Activated naive CD4-positive, alpha-beta T cell treated with anti-CD3 and anti-CD28 coated beads for 36 hours (primary cell): ENCODE measurements at regions not wholly inside any gene's neighbourhood (a gene's known extent, or its start where the extent isn't known, plus 50 kb on each side); places are given as distances from the start of the nearest gene placed in this dataset.

Source experiments
- CTCF ChIA-PET: fragments of 350-600 bp; sonication (Branson Sonifier 250); formaldehyde crosslinking; loops from one replicate; lab custom pipeline; 2021; ENCODE audit warnings: antibody characterized with exemption; lab: Charles Lee
- DNase-seq: peaks from one replicate; pipeline ENCODE4 v3.0.0-alpha.2; 2020
- H3K27ac Mint-ChIP-seq: one replicate; pipeline ENCODE4 v1.8.0; 2021; ENCODE audit warnings: mild to moderate bottlenecking, mixed read lengths
- H3K27me3 Mint-ChIP-seq: one replicate; pipeline ENCODE4 v1.8.0; 2021; ENCODE audit warnings: low read depth, mixed read lengths
- H3K36me3 Mint-ChIP-seq: one replicate; pipeline ENCODE4 v1.8.0; 2021; ENCODE audit warnings: low read depth, mixed read lengths
- H3K4me1 Mint-ChIP-seq: one replicate; pipeline ENCODE4 v1.8.0; 2021; ENCODE audit warnings: low read depth, mixed read lengths
- H3K4me3 Mint-ChIP-seq: one replicate; pipeline ENCODE4 v1.8.0; 2021; ENCODE audit warnings: mild to moderate bottlenecking, moderate library complexity, mixed read lengths
- H3K9me3 Mint-ChIP-seq: one replicate; pipeline ENCODE4 v1.8.0; 2021; ENCODE audit warnings: mixed read lengths
- intact Hi-C: fragments of 100-400 bp; cut with micrococcal nuclease; formaldehyde crosslinking; loops from one replicate; pipeline ENCODE4 v1.15.1; 2023

DNA sequence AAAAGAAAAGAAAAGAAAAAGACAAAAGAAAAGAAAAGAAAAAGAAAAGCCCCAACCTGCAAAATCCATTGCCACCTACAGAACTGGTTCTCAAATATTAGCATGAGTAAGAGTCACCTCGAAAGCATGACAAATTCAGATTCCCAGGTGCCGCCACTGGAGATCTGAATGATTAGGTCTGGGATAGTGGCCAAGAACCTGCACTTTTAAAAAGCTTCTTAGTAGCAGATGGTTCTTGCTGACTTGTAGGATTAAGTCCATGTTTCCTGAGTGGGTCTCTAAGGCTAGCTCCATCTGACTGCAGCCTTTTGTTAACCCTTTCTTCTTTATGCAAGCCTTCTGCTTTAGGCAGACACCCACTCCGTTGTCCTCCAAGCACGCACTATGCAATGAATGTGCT is 178.5 kb upstream of the CDH18 start:
- intact Hi-C loops = no loop called here
- Mint-ChIP-seq H3K4me3 (no peak overlapping the region), H3K27ac (no peak overlapping the region)

DNA sequence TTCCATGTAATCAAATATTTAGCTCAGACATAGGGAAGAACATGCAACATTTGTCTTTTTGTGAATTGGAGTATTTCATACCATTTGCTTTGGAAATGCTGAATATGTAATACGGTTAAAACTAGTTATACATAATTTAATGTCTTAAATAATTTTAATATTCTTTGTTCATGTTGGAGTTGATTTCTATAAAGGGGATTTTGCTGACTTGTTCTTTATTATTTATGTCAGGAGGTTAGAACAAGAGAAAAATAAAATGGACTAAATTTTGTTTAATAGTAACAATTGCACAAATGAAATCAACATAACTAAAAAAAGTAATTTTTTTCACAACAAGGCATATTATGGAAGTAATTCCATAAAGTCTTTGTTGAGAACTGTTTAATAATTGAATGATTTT is 170.0 kb upstream of the CDH18 start:
- no peak for DNase-seq
- Mint-ChIP-seq H3K36me3 (no peaks in the 10 kb centered on the region), H3K9me3 (peaks cover 16% of the 10 kb centered on the region), H3K27ac (no peak overlapping the region), H3K4me1 (no peaks in the 10 kb centered on the region), H3K4me3 (no peak overlapping the region), H3K27me3 (no peaks in the 10 kb centered on the region)
- CTCF ChIA-PET = no interaction called here
- intact Hi-C loops = no loop called here

More for the DNA sequence above, 178.5 kb upstream of the CDH18 start:
- CTCF ChIA-PET = no interaction called here
- H3K4me1 Mint-ChIP-seq = no peaks in the 10 kb centered on the region
- no peaks in the 10 kb centered on the region for H3K36me3 Mint-ChIP-seq
- H3K27me3 Mint-ChIP-seq = no peaks in the 10 kb centered on the region
- DNase-seq = no peak
- peaks cover 6% of the 10 kb centered on the region for H3K9me3 Mint-ChIP-seq

DNA sequence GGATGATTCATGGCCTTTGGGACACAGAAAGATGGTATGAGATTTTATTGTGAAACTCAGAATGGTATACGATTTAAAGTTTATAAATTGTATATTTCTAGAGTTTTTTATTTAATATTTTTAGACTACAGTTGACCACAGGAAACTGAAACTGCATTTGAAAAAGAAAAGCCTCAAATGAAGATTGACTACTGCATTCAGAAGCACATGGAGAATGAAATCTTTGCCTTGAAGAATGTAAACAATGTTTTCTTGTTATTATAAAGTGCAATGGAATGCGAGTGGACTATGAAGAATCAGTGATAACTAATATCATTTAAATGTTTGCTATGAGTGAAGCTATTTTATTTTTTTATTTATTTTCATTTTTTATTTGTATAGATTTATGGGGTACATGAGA is 169.1 kb upstream of the CDH18 start:
- CTCF ChIA-PET = no interaction called here
- DNase-seq = no peak
- H3K27ac Mint-ChIP-seq = no peak overlapping the region
- H3K4me3 Mint-ChIP-seq = no peak overlapping the region
- no peaks in the 10 kb centered on the region for H3K4me1 Mint-ChIP-seq
- no peaks in the 10 kb centered on the region for H3K27me3 Mint-ChIP-seq
- intact Hi-C loops = no loop called here
- H3K36me3 Mint-ChIP-seq = no peaks in the 10 kb centered on the region
- peaks cover 16% of the 10 kb centered on the region for H3K9me3 Mint-ChIP-seq

DNA sequence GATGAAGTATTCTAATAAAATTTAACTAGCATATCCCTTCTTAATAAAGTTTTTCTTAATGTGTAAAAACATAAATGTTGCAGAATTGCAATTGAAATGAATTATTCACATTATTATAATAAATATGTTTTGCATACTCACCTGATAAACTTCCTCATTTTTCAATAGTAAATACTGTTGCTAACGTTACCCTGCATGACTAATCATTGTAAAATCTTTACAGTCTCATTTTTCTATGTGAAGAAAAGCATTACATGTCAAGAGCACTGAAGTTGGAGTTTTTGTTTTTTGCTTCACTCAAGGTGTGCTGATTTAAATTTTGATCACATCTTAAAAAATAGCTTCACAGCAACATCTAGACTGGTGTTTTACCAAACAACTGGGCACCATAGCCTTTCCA is 157.2 kb upstream of the CDH18 start:
- CTCF ChIA-PET = no interaction called here

DNA sequence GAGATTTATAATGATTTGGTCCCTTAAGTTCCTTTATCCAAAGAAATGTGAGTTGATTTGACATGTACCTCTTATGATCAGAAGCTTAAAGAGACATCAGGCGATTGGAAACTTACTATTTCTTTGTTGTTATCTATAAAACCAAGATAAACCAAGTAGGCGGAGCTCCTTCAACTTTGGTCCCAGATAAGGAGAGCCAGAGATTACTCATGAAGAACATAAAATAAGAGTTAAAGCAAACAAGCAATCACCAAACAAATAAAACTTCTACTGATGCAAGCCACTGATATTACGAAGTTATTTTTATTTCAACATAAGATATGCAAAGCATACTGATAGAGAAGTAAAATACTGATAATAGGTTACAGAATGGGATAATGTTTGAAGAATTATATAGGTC is 141.5 kb upstream of the CDH18 start:
- DNase-seq = no peak
- intact Hi-C loops = no loop called here
- CTCF ChIA-PET = no interaction called here
- no peaks in the 10 kb centered on the region for H3K4me1 Mint-ChIP-seq
- no peaks in the 10 kb centered on the region for H3K27me3 Mint-ChIP-seq
- H3K9me3 Mint-ChIP-seq = peaks cover 5% of the 10 kb centered on the region
- H3K36me3 Mint-ChIP-seq = no peaks in the 10 kb centered on the region
- no peak overlapping the region for H3K27ac Mint-ChIP-seq
- H3K4me3 Mint-ChIP-seq = no peak overlapping the region

More for the DNA sequence above, 157.2 kb upstream of the CDH18 start:
- no peak for DNase-seq
- Mint-ChIP-seq H3K36me3 (no peaks in the 10 kb centered on the region), H3K4me1 (no peaks in the 10 kb centered on the region), H3K27me3 (no peaks in the 10 kb centered on the region), H3K27ac (no peak overlapping the region), H3K9me3 (peaks cover 20% of the 10 kb centered on the region), H3K4me3 (no peak overlapping the region)
- intact Hi-C loops = no loop called here

DNA sequence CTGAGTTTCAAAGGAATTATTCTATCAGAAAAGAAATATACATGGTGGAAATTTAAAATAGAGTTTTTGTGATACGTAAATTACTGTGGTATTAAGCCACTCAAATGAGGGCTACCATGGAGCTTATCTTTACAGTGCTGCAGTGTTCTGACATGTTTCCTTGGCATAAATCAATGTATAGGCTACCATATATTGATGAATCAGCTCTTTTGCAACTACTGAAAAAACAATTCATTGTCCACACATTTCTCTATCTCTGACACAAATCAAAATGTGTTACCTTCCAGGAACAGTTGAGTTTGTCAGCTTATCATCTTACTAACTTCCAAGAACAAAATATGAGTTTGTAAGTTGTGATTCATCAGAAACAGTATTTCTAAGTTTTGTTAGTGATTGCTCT is 140.3 kb upstream of the CDH18 start:
- Mint-ChIP-seq H3K9me3 (peaks cover 5% of the 10 kb centered on the region), H3K36me3 (no peaks in the 10 kb centered on the region), H3K27me3 (no peaks in the 10 kb centered on the region), H3K4me3 (no peak overlapping the region), H3K4me1 (no peaks in the 10 kb centered on the region), H3K27ac (no peak overlapping the region)
- intact Hi-C loops = no loop called here
- DNase-seq = no peak
- CTCF ChIA-PET = no interaction called here

DNA sequence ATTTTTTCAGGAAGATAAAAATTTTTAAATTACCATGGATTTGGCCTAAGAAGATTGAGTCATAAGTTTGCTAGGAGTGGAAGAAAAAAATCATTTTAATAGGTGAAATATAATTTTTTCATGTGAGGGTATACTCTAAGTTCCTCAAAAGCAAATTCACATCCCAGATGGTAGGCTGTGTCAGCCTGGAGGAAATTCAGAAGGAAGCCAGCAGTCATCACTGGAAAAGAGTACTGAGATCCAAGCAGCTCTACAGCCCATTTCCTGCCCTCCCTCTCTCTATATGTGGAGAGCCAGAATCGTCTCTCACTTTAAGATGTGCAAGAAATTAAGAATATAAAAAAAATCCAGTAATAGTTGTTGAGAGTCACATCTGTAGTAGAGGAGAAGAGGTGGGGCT is 126.5 kb upstream of the CDH18 start:
- DNase-seq = no peak
- intact Hi-C loops = no loop called here
- Mint-ChIP-seq H3K4me1 (no peaks in the 10 kb centered on the region), H3K36me3 (no peaks in the 10 kb centered on the region), H3K4me3 (no peak overlapping the region), H3K9me3 (peaks cover 3% of the 10 kb centered on the region), H3K27me3 (no peaks in the 10 kb centered on the region), H3K27ac (no peak overlapping the region)
- CTCF ChIA-PET = no interaction called here

DNA sequence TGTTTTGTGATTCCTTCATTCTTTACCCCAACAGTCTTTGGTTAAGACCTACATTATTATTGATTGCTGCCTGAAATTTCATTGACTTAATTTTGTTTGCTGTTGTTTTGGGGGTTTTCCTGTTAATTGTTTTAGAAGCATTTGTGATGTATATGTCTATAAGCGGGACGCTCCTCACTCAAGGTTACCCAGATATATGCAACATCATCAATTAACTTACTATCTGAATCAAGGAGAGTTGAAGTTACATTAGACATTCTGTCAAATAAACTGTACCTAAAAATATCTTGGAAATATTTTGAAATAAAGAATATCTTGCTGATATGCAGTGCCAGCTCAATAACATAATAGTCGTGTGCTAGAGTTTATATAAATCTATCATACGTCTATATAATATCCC is 125.9 kb upstream of the CDH18 start:
- Mint-ChIP-seq H3K36me3 (no peaks in the 10 kb centered on the region), H3K4me1 (no peaks in the 10 kb centered on the region), H3K9me3 (peaks cover 3% of the 10 kb centered on the region), H3K4me3 (no peak overlapping the region), H3K27me3 (no peaks in the 10 kb centered on the region), H3K27ac (no peak overlapping the region)
- DNase-seq = no peak
- CTCF ChIA-PET = interaction anchor here (0.7 kb wide), 1 partner anchor 158 kb away, joined by 3 read pairs; no protein-coding TSS in a partner anchor
- intact Hi-C loops = no loop called here

DNA sequence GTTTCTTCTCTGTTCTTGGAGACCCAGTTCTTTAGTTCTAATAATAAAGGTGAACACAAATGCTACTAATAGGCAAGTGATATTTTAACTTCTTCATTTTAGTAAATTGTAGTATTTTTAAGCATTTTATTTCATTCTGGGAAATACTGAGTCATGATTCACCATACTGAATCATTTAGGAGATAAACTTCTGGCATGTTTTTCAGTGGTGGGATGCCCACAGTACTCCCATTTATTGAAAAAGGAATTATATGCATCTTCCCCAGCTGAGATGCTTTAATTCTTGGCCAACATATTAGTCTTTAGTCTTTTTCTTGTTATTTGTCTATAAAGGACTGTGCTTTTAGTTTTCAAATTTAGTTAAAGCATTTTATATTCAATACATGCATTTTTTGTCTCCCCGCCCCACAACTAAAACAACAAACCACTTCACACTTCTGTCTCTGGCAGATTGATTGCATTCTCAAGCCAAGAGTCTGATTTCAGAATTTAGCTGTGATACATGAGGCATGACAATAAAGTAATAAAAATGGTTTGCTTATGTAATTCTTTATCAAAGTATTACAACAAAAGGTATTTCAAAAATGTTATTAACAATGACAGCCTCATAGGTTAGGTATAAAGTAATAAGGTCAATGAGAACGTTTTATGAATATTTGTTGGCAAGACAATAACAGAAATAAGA is 125.2 kb upstream of the CDH18 start:
- H3K4me3 Mint-ChIP-seq = no peak overlapping the region
- intact Hi-C loops = no loop called here
- no peak overlapping the region for H3K27ac Mint-ChIP-seq
- H3K36me3 Mint-ChIP-seq = no peaks in the 10 kb centered on the region
- H3K9me3 Mint-ChIP-seq = peaks cover 3% of the 10 kb centered on the region
- CTCF ChIA-PET = interaction anchor here (0.7 kb wide), 1 partner anchor 157 kb away, joined by 3 read pairs; no protein-coding TSS in a partner anchor
- H3K4me1 Mint-ChIP-seq = no peaks in the 10 kb centered on the region
- no peaks in the 10 kb centered on the region for H3K27me3 Mint-ChIP-seq
- DNase-seq = no peak

DNA sequence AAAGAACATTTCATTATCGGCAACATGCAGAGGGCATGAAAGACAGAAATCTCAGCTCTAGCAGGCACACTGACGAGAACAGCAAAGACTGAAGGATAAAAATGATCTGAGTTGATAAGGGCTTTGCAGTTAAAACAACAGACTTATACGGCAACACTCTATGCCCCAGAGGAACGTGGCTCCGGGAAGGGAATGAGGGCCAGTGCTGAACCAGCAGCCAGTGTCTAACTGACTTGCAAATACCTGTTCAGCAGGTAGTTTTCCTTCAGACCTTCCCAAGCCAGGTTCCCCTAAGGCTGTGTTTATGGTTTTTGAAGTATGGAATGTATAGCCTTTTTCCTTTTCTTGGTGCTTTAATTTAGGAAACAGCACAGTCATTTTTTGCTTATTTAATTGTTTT is 121.3 kb upstream of the CDH18 start:
- no peak overlapping the region for H3K4me3 Mint-ChIP-seq
- CTCF ChIA-PET = no interaction called here

DNA sequence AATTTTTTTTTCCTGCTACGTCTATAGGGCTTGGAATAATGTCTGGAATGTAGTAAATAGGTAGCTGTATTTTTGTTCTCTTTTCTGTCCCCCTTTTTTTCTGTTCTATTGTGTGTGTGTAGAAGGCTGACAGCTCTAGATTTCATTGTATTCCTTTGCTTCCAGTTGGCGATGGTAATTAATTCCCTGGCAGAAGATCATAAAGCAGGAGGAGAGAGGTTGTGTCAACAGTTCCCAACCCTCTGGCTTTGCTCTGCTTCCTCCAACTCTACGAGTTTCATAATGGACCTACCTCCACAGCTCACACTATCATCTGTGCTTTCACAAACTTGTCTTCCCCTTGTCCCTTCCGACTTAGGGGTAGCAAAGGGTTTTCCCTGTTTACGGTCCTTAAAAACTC is 117.9 kb upstream of the CDH18 start:
- CTCF ChIA-PET = no interaction called here
- no peaks in the 10 kb centered on the region for H3K27me3 Mint-ChIP-seq
- no peak overlapping the region for H3K27ac Mint-ChIP-seq
- H3K36me3 Mint-ChIP-seq = no peaks in the 10 kb centered on the region
- no peak overlapping the region for H3K4me3 Mint-ChIP-seq
- intact Hi-C loops = no loop called here
- no peak for DNase-seq
- no peaks in the 10 kb centered on the region for H3K4me1 Mint-ChIP-seq
- H3K9me3 Mint-ChIP-seq = peaks cover 12% of the 10 kb centered on the region

More for the DNA sequence above, 121.3 kb upstream of the CDH18 start:
- DNase-seq = no peak
- intact Hi-C loops = no loop called here
- H3K9me3 Mint-ChIP-seq = peaks cover 12% of the 10 kb centered on the region
- no peaks in the 10 kb centered on the region for H3K36me3 Mint-ChIP-seq
- no peaks in the 10 kb centered on the region for H3K4me1 Mint-ChIP-seq
- H3K27ac Mint-ChIP-seq = no peak overlapping the region
- no peaks in the 10 kb centered on the region for H3K27me3 Mint-ChIP-seq

DNA sequence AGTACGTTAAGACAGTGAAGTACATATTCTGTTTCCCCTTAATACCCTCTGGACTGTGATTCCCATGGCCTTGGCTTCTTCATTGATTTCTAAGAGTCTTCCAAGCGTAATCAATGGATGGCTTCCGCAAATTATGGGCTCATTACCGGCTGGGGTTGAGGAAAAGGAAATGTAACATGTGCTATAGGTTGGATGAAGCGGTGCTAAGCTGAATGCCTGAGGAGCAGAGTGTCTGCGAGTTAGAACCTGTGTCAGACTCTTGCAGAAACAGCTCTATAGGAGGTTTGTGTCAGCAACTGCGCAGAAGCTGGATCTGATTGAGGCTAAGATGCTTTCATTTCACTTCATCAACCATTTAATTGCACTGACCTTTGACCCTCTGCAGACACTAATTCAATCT is 114.3 kb upstream of the CDH18 start:
- Mint-ChIP-seq H3K4me3 (no peak overlapping the region), H3K9me3 (peaks cover 9% of the 10 kb centered on the region), H3K36me3 (no peaks in the 10 kb centered on the region), H3K27ac (no peak overlapping the region), H3K27me3 (no peaks in the 10 kb centered on the region), H3K4me1 (no peaks in the 10 kb centered on the region)
- CTCF ChIA-PET = interaction anchor here (0.6 to 0.7 kb wide), 2 partner anchors 496 to 571 kb away, joined by 3 read pairs; no protein-coding TSS in a partner anchor
- intact Hi-C loops = no loop called here
- no peak for DNase-seq

DNA sequence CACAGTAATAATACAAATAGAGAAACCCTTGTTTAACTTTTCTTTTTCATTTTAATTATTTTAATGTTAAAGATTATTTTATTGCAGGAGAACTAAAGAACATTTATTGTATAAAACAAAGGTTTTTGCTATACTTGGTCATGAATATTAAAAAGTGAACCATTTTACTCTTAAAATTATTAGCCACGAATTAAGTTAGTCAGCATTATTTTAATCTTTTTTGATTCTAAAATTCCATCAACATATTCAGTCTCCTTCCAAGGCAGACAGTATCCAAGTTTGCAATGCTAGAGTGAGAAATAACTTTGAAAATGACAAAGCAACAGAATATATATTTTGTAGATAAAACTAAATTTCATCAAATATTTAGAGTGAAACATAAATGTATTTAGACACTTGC is 110.7 kb upstream of the CDH18 start:
- intact Hi-C loops = no loop called here
- no peak for DNase-seq
- Mint-ChIP-seq H3K4me3 (no peak overlapping the region), H3K9me3 (peaks cover 2% of the 10 kb centered on the region), H3K36me3 (no peaks in the 10 kb centered on the region), H3K27me3 (no peaks in the 10 kb centered on the region), H3K4me1 (no peaks in the 10 kb centered on the region), H3K27ac (no peak overlapping the region)
- CTCF ChIA-PET = no interaction called here
